ENCODE measurements at regions not wholly inside any gene's neighbourhood (a gene's known extent, or its start where the extent isn't known, plus 50 kb on each side); places are given as distances from the start of the nearest gene placed in this dataset.

DNA sequence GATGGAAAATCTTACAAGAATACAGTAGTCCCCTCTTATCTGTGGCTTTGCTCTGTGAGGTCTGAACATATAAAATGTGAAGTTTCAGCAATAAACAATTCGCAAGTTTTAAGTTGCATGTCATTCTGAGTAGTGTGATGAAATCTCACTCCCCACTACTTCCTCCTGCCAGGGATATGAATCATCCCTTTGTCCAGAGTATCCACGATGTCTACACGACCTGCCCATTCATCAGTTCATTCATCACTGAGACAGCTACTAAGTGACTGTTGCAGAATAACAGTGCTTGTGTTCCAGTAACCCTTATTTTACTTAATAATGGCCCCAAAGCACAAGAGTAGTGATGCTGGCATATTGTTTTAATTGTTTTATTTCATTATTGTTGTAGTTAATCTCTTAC is 489.2 kb upstream of the UBE2E2 start:
- TF ChIP-seq, protein P1, sequence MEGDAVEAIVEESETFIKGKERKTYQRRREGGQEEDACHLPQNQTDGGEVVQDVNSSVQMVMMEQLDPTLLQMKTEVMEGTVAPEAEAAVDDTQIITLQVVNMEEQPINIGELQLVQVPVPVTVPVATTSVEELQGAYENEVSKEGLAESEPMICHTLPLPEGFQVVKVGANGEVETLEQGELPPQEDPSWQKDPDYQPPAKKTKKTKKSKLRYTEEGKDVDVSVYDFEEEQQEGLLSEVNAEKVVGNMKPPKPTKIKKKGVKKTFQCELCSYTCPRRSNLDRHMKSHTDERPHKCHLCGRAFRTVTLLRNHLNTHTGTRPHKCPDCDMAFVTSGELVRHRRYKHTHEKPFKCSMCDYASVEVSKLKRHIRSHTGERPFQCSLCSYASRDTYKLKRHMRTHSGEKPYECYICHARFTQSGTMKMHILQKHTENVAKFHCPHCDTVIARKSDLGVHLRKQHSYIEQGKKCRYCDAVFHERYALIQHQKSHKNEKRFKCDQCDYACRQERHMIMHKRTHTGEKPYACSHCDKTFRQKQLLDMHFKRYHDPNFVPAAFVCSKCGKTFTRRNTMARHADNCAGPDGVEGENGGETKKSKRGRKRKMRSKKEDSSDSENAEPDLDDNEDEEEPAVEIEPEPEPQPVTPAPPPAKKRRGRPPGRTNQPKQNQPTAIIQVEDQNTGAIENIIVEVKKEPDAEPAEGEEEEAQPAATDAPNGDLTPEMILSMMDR (IDR thresholded peaks at IDR 0.05), result no peak
- no peak for TF ChIP-seq POLR2A (IDR thresholded peaks at IDR 0.05)
